Endothelial cell of umbilical vein (primary cell): ENCODE measurements at regions not wholly inside any gene's neighbourhood (a gene's known extent, or its start where the extent isn't known, plus 50 kb on each side); places are given as distances from the start of the nearest gene placed in this dataset.
"Not testable (repeated sequence)": the region's sequence is repeated elsewhere in the genome, so short reads cannot be mapped to it uniquely, and the experiment has no call there.

ENCODE experiments used
- BruUV-seq: library from RNA; stranded (reverse); fragments of 400-500 nt; replicated peaks from 2 replicates; lab custom pipeline; 2021; lab: Mats Ljungman, UMichigan
- CTCF ChIA-PET: fragments of 300-600, 350-600 bp; sonication (Branson Sonifier 250); formaldehyde crosslinking; loops from one replicate; lab custom pipeline; 2021; ENCODE audit warnings: antibody characterized with exemption, inconsistent platforms; lab: Charles Lee
- POLR2A ChIA-PET: fragments of 300-600, 350-600 bp; sonication (Branson Sonifier 250); formaldehyde crosslinking; loops from one replicate; lab custom pipeline; 2021; ENCODE audit warnings: antibody characterized with exemption, inconsistent platforms; lab: Charles Lee
- DNase-seq: peaks from one replicate; pipeline ENCODE4 v3.0.0-alpha.2; 2011; ENCODE audit warnings: low read depth, low spot score
- FAIRE-seq: peaks from 2 replicates; lab custom pipeline; 2011; peaks lifted over from hg19 to GRCh38; lab: Jason Lieb, UNC
- H2AFZ ChIP-seq: 2 replicates; pipeline ENCODE4 v1.6.0; 2012; ENCODE audit warnings: low read depth, low read length, control low read depth, inconsistent platforms
- H3K27ac ChIP-seq: 2 replicates; pipeline ENCODE4 v1.5.1; 2011; ENCODE audit warnings: low read depth, mild to moderate bottlenecking, control low read depth, low read length, moderate library complexity; ENCODE audit not compliant: insufficient read depth
- H3K27me3 ChIP-seq, 2 experiments: 2 replicates each; pipeline versions ENCODE4 v1.6.0 to v1.6.1; 2011; ENCODE audit warnings: low read length in 2 of 2, mixed read lengths in 1 of 2; ENCODE audit not compliant: control insufficient read depth in 2 of 2, insufficient read depth in 2 of 2
- H3K36me3 ChIP-seq, 2 experiments: 2 replicates in 1 of 2; 3 replicates in 1 of 2; pipeline ENCODE4 v1.5.1; 2011; ENCODE audit warnings: low read length in 2 of 2, mild to moderate bottlenecking in 1 of 2, moderate library complexity in 1 of 2; ENCODE audit not compliant: control insufficient read depth in 2 of 2, insufficient read depth in 2 of 2; ENCODE audit errors: extremely low read depth in 1 of 2
- H3K4me1 ChIP-seq: 3 replicates; pipeline ENCODE4 v1.5.1; 2011; ENCODE audit warnings: mild to moderate bottlenecking, low read length; ENCODE audit not compliant: control insufficient read depth, insufficient read depth; ENCODE audit errors: extremely low read depth
- H3K4me2 ChIP-seq: 2 replicates; pipeline ENCODE4 v1.6.1; 2011; ENCODE audit warnings: low read length, control low read depth, mixed read lengths; ENCODE audit not compliant: insufficient read depth
- H3K4me3 ChIP-seq, 3 experiments: fragments of 200-600 bp in 1 of 3; sonication (generic), shearing (Covaris generic) in 1 of 3; replicated peaks in 1 of 3; 2 replicates each; pipeline ENCODE4 v1.5.1; 2011 to 2016; ENCODE audit warnings: control low read depth in 3 of 3, low read length in 3 of 3, mild to moderate bottlenecking in 2 of 3, inconsistent platforms in 1 of 3, low read depth in 1 of 3, moderate library complexity in 1 of 3; ENCODE audit not compliant: insufficient read depth in 1 of 3
- H3K79me2 ChIP-seq: 2 replicates; pipeline ENCODE4 v1.6.0; 2012; ENCODE audit warnings: low read length, inconsistent platforms; ENCODE audit not compliant: control insufficient read depth, insufficient read depth
- H3K9ac ChIP-seq: replicated peaks from 2 replicates; pipeline ENCODE3; 2011; ENCODE audit warnings: low read length, control low read depth; ENCODE audit not compliant: insufficient read depth; ENCODE audit errors: extremely low read depth
- H3K9me1 ChIP-seq: replicated peaks from 3 replicates; pipeline ENCODE4 v1.6.0; 2011; ENCODE audit warnings: mild to moderate bottlenecking, low read length; ENCODE audit not compliant: control insufficient read depth, insufficient read depth; ENCODE audit errors: extremely low read depth
- H3K9me3 ChIP-seq: replicated peaks from 2 replicates; pipeline ENCODE4 v1.5.1; 2012; ENCODE audit warnings: low read length, inconsistent platforms; ENCODE audit not compliant: control insufficient read depth, insufficient read depth
- H4K20me1 ChIP-seq: replicated peaks from 2 replicates; pipeline ENCODE3; 2011; ENCODE audit warnings: mild to moderate bottlenecking, low read length; ENCODE audit not compliant: control insufficient read depth, insufficient read depth; ENCODE audit errors: extremely low read depth
- EZH2 ChIP-seq: IDR thresholded peaks from 2 replicates; pipeline ENCODE4 v1.6.1; 2012; ENCODE audit warnings: borderline replicate concordance, low read depth, mild to moderate bottlenecking, moderate library complexity, low read length, inconsistent platforms; ENCODE audit not compliant: severe bottlenecking
- FOS ChIP-seq: IDR thresholded peaks from 2 replicates; pipeline ENCODE4 v1.6.1; 2011; ENCODE audit warnings: mild to moderate bottlenecking, low read length, moderate library complexity, borderline replicate concordance; ENCODE audit not compliant: insufficient read depth
- GATA2 ChIP-seq: IDR thresholded peaks from 2 replicates; pipeline ENCODE4 v1.7.0; 2011; ENCODE audit warnings: low read depth, mild to moderate bottlenecking, moderate library complexity, mixed read lengths, low read length; ENCODE audit not compliant: insufficient read length, insufficient read depth
- JUN ChIP-seq: IDR thresholded peaks from 2 replicates; pipeline ENCODE4 v1.6.1; 2011; ENCODE audit warnings: borderline replicate concordance, low read depth; ENCODE audit not compliant: insufficient read length, insufficient read depth
- MYC ChIP-seq: IDR thresholded peaks from one replicate; pipeline ENCODE4 v1.6.1; 2011; ENCODE audit warnings: mild to moderate bottlenecking, low read depth, low read length
- POLR2A ChIP-seq: IDR thresholded peaks from 2 replicates; pipeline ENCODE4 v1.6.1; 2012; ENCODE audit warnings: low read depth, mild to moderate bottlenecking, control low read depth, low read length
- POLR2AphosphoS5 ChIP-seq: IDR thresholded peaks from 2 replicates; pipeline ENCODE4 v1.6.1; 2012; ENCODE audit warnings: low read depth, mild to moderate bottlenecking, control low read depth, low read length, moderate library complexity; ENCODE audit not compliant: insufficient read depth
- dilution Hi-C: fragments of 300-500 bp; cut with MboI; formaldehyde crosslinking; loops from one replicate; pipeline ENCODE4 v1.15.0; 2019; ENCODE audit warnings: low sequenced_read_pairs; ENCODE audit not compliant: extremely low pct_ligation_motif_present
- intact Hi-C: fragments of 100-400 bp; cut with micrococcal nuclease; formaldehyde crosslinking; loops from one replicate; pipeline ENCODE4 v1.10.0; 2022
- TF ChIP-seq, protein P1 (sequence below): IDR thresholded peaks from 2 replicates; pipeline ENCODE4 v1.6.1; 2011; ENCODE audit not compliant: insufficient read depth, insufficient read length

DNA sequence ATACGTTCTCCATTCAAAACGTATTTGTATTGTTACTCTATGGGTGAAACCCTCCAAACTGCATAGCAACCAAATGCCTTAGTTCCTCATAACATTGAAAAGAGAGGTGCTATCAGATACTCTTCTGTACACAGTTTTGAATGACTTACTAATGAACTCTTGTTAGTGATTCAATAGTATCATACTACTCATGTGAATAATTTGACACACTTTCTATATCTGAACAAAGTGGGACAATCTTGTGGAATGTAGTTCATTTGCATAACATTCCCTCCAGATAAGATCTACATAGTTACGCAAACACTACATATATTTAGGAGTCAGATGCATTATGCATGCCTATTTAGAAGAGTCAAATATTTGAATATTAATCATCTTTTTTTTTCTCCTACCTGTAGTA lies 232.0 kb upstream of the NRXN1 start:
- FAIRE-seq (no peak), DNase-seq (no peak)
- BruUV-seq = no TSS peak
- Histone ChIP-seq H3K4me1 (no peaks in the 10 kb centered on the region), H3K4me3 (no peak overlapping the region), H2AFZ (no peak overlapping the region), H4K20me1 (no peaks in the 10 kb centered on the region), H3K27ac (no peak overlapping the region), H3K9ac (no peak overlapping the region), H3K9me1 (no peaks in the 10 kb centered on the region), H3K9me3 (no peaks in the 10 kb centered on the region), H3K4me2 (no peak overlapping the region), H3K36me3 (no peaks in the 10 kb centered on the region), H3K27me3 (no peaks in the 10 kb centered on the region), H3K79me2 (no peaks in the 10 kb centered on the region)
- no peak for TF ChIP-seq FOS
- TF ChIP-seq POLR2A = no peak
- TF ChIP-seq MYC = no peak
- TF ChIP-seq, protein P1, sequence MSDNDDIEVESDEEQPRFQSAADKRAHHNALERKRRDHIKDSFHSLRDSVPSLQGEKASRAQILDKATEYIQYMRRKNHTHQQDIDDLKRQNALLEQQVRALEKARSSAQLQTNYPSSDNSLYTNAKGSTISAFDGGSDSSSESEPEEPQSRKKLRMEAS = no peak
- TF ChIP-seq EZH2 = no peak
- TF ChIP-seq GATA2 = no peak
- TF ChIP-seq JUN = no peak
- TF ChIP-seq POLR2AphosphoS5 = no peak
- ChIA-PET POLR2A (no interaction called here), CTCF (no interaction called here)
- dilution Hi-C loops = no loop called here
- intact Hi-C loops = no loop called here

DNA sequence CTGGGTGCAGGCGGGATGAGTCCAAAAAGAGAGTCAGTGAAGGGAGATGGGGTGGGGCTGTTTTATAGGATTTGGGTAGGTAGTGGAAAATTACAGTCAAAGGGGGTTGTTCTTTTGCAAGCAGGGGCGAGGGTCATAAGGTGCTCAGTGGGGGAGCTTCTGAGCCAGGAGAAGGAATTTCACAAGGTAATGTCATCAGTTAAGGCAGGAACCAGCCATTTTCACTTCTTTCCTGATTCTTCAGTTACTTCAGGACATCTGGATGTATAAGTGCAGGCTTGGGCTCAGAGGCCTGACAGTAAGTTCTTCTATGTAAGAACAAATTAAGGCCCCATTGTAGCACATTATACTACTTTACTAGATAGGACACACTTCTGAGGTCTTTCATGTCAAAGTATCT lies 231.2 kb upstream of the NRXN1 start:
- H3K79me2 ChIP-seq, FAIRE-seq, BruUV-seq, H3K9ac ChIP-seq, H4K20me1 ChIP-seq, DNase-seq, H3K9me3 ChIP-seq, H3K4me3 ChIP-seq, dilution Hi-C loops, H2AFZ ChIP-seq, H3K4me2 ChIP-seq, H3K4me1 ChIP-seq, H3K27me3 ChIP-seq, H3K27ac ChIP-seq, CTCF ChIA-PET, POLR2A ChIA-PET, H3K36me3 ChIP-seq, H3K9me1 ChIP-seq, intact Hi-C loops: not testable (repeated sequence)
